Kidney epithelial cell (primary cell): ENCODE measurements at regions not wholly inside any gene's neighbourhood (a gene's known extent, or its start where the extent isn't known, plus 50 kb on each side); places are given as distances from the start of the nearest gene placed in this dataset.

ENCODE experiments used
- DNase-seq: peaks from one replicate; pipeline ENCODE4 v3.0.0-alpha.2; 2010; ENCODE audit warnings: low read depth
- H3K27me3 ChIP-seq: 2 replicates; pipeline ENCODE4 v1.6.0; 2011; ENCODE audit warnings: low read length; ENCODE audit not compliant: control insufficient read depth, insufficient read depth
- H3K36me3 ChIP-seq: 2 replicates; pipeline ENCODE4 v1.5.1; 2011; ENCODE audit warnings: low read length; ENCODE audit not compliant: control insufficient read depth, insufficient read depth
- H3K4me3 ChIP-seq: 2 replicates; pipeline ENCODE4 v1.5.1; 2011; ENCODE audit warnings: low read depth, mild to moderate bottlenecking, control low read depth, low read length
- CTCF ChIP-seq: IDR thresholded peaks from 2 replicates; pipeline ENCODE4 v1.5.1; 2011; ENCODE audit warnings: mild to moderate bottlenecking, moderate library complexity, low read length, control low read depth, inconsistent platforms; ENCODE audit not compliant: insufficient read depth, poor library complexity, severe bottlenecking

GRCh38 chr6:18712595-18712994 lies 325.4 kb downstream of the RNF144B start:
- Histone ChIP-seq H3K4me3 (no peak overlapping the region), H3K36me3 (no peaks in the 10 kb centered on the region), H3K27me3 (no peaks in the 10 kb centered on the region)
- DNase-seq: no peak
- TF ChIP-seq CTCF: no peak

- no peak for DNase-seq
- H3K36me3 ChIP-seq: no peaks in the 10 kb centered on the region
- no peaks in the 10 kb centered on the region for H3K27me3 ChIP-seq
- H3K4me3 ChIP-seq: no peak overlapping the region
- TF ChIP-seq CTCF: no peak
Observed at GRCh38 chr6:18720075-18720474, 332.9 kb downstream of the RNF144B start.

GRCh38 chr6:18724056-18724455 lies 336.9 kb downstream of the RNF144B start:
- no peak for DNase-seq
- no peak for TF ChIP-seq CTCF
- H3K36me3 ChIP-seq: no peaks in the 10 kb centered on the region
- H3K27me3 ChIP-seq: no peaks in the 10 kb centered on the region
- H3K4me3 ChIP-seq: no peak overlapping the region

- H3K36me3 ChIP-seq: no peaks in the 10 kb centered on the region
- TF ChIP-seq CTCF: no peak
- no peak overlapping the region for H3K4me3 ChIP-seq
- no peak for DNase-seq
- H3K27me3 ChIP-seq: no peaks in the 10 kb centered on the region
Observed at GRCh38 chr6:18725449-18725848, 338.3 kb downstream of the RNF144B start.

- no peak for DNase-seq
- no peaks in the 10 kb centered on the region for H3K27me3 ChIP-seq
- H3K36me3 ChIP-seq: no peaks in the 10 kb centered on the region
- no peak for TF ChIP-seq CTCF
- no peak overlapping the region for H3K4me3 ChIP-seq
Observed at GRCh38 chr6:18733921-18734550, 346.9 kb downstream of the RNF144B start.

- Histone ChIP-seq H3K36me3 (no peaks in the 10 kb centered on the region), H3K4me3 (no peak overlapping the region)
Observed at GRCh38 chr6:18741741-18742140, 354.6 kb downstream of the RNF144B start.

More at GRCh38 chr6:18741741-18742140, 354.6 kb downstream of the RNF144B start:
- no peak for DNase-seq
- no peaks in the 10 kb centered on the region for H3K27me3 ChIP-seq
- no peak for TF ChIP-seq CTCF
